Adipocyte (in vitro differentiated cells): ENCODE measurements at regions not wholly inside any gene's neighbourhood (a gene's known extent, or its start where the extent isn't known, plus 50 kb on each side); places are given as distances from the start of the nearest gene placed in this dataset.

Experiments
- DNase-seq: peaks from one replicate; pipeline ENCODE4 v3.0.0-alpha.2; 2015; ENCODE audit warnings: low read depth
- H3K27me3 ChIP-seq: replicated peaks from 2 replicates; pipeline ENCODE4 v1.7.0; 2013; ENCODE audit warnings: mild to moderate bottlenecking, low read length, moderate library complexity; ENCODE audit not compliant: control insufficient read depth, insufficient read depth
- H3K36me3 ChIP-seq: 2 replicates; pipeline ENCODE4 v1.7.0; 2013; ENCODE audit warnings: low read length, mild to moderate bottlenecking, moderate library complexity; ENCODE audit not compliant: control insufficient read depth, insufficient read depth, severe bottlenecking
- H3K4me1 ChIP-seq: 2 replicates; pipeline ENCODE4 v1.7.0; 2013; ENCODE audit warnings: mild to moderate bottlenecking, low read length, moderate library complexity; ENCODE audit not compliant: control insufficient read depth, insufficient read depth
- H3K4me3 ChIP-seq: 2 replicates; pipeline ENCODE4 v1.7.0; 2013; ENCODE audit warnings: mild to moderate bottlenecking, low read length, moderate library complexity
- H3K9ac ChIP-seq: 2 replicates; pipeline ENCODE4 v1.7.0; 2013; ENCODE audit warnings: mild to moderate bottlenecking, low read length, moderate library complexity
- H3K9me3 ChIP-seq: 2 replicates; pipeline ENCODE4 v1.7.0; 2013; ENCODE audit warnings: mild to moderate bottlenecking, low read length, moderate library complexity; ENCODE audit not compliant: control insufficient read depth

GRCh38 chr1:13922466-13923110, 222.6 kb downstream of the PRDM2 start:
- H3K4me1 ChIP-seq = peaks cover 36% of the 10 kb centered on the region
- no peaks in the 10 kb centered on the region for H3K9me3 ChIP-seq
- DNase-seq = no peak
- H3K36me3 ChIP-seq = no peaks in the 10 kb centered on the region
- no peaks in the 10 kb centered on the region for H3K27me3 ChIP-seq
- no peak overlapping the region for H3K9ac ChIP-seq
- H3K4me3 ChIP-seq = no peak overlapping the region

GRCh38 chr1:13926556-13926955, 226.6 kb downstream of the PRDM2 start:
- H3K4me1 ChIP-seq = peaks cover 36% of the 10 kb centered on the region
- no peaks in the 10 kb centered on the region for H3K36me3 ChIP-seq
- DNase-seq = no peak
- no peaks in the 10 kb centered on the region for H3K9me3 ChIP-seq
- H3K4me3 ChIP-seq = peak overlapping the region; percentile 59
- no peaks in the 10 kb centered on the region for H3K27me3 ChIP-seq
- no peak overlapping the region for H3K9ac ChIP-seq

GRCh38 chr1:13927736-13928135, 227.7 kb downstream of the PRDM2 start:
- no peaks in the 10 kb centered on the region for H3K36me3 ChIP-seq
- DNase-seq = no peak
- H3K9me3 ChIP-seq = no peaks in the 10 kb centered on the region
- no peak overlapping the region for H3K9ac ChIP-seq
- H3K4me1 ChIP-seq = peaks cover 26% of the 10 kb centered on the region
- no peaks in the 10 kb centered on the region for H3K27me3 ChIP-seq
- H3K4me3 ChIP-seq = no peak overlapping the region

GRCh38 chr1:13929313-13929712, 229.3 kb downstream of the PRDM2 start:
- Histone ChIP-seq H3K4me3 (no peak overlapping the region), H3K27me3 (no peaks in the 10 kb centered on the region), H3K36me3 (no peaks in the 10 kb centered on the region), H3K4me1 (peaks cover 24% of the 10 kb centered on the region), H3K9me3 (no peaks in the 10 kb centered on the region), H3K9ac (no peak overlapping the region)
- DNase-seq = no peak

- Histone ChIP-seq H3K9ac (no peak overlapping the region), H3K27me3 (no peaks in the 10 kb centered on the region), H3K9me3 (no peaks in the 10 kb centered on the region), H3K4me1 (peaks cover 18% of the 10 kb centered on the region), H3K4me3 (no peak overlapping the region), H3K36me3 (no peaks in the 10 kb centered on the region)
- no peak for DNase-seq
Observed at GRCh38 chr1:13930151-13930550, 230.2 kb downstream of the PRDM2 start.

- no peak overlapping the region for H3K4me3 ChIP-seq
- peaks cover 7% of the 10 kb centered on the region for H3K4me1 ChIP-seq
- no peaks in the 10 kb centered on the region for H3K9me3 ChIP-seq
- no peak for DNase-seq
- no peak overlapping the region for H3K9ac ChIP-seq
- H3K27me3 ChIP-seq = no peaks in the 10 kb centered on the region
- no peaks in the 10 kb centered on the region for H3K36me3 ChIP-seq
Observed at GRCh38 chr1:13931226-13931625, 231.2 kb downstream of the PRDM2 start.

GRCh38 chr1:13935336-13935735, 235.3 kb downstream of the PRDM2 start:
- H3K27me3 ChIP-seq = no peaks in the 10 kb centered on the region
- no peaks in the 10 kb centered on the region for H3K4me1 ChIP-seq
- H3K36me3 ChIP-seq = no peaks in the 10 kb centered on the region
- DNase-seq = no peak
- no peak overlapping the region for H3K4me3 ChIP-seq
- H3K9me3 ChIP-seq = no peaks in the 10 kb centered on the region
- no peak overlapping the region for H3K9ac ChIP-seq

GRCh38 chr1:13941315-13941714, 241.3 kb downstream of the PRDM2 start:
- no peak for DNase-seq
- Histone ChIP-seq H3K9me3 (peaks cover 9% of the 10 kb centered on the region), H3K9ac (no peak overlapping the region), H3K27me3 (no peaks in the 10 kb centered on the region), H3K36me3 (no peaks in the 10 kb centered on the region), H3K4me1 (peaks cover 10% of the 10 kb centered on the region), H3K4me3 (no peak overlapping the region)

GRCh38 chr1:13943055-13943454, 243.1 kb downstream of the PRDM2 start:
- no peak for DNase-seq
- Histone ChIP-seq H3K27me3 (no peaks in the 10 kb centered on the region), H3K9ac (no peak overlapping the region), H3K36me3 (no peaks in the 10 kb centered on the region), H3K4me1 (peaks cover 13% of the 10 kb centered on the region), H3K4me3 (no peak overlapping the region), H3K9me3 (peaks cover 9% of the 10 kb centered on the region)

- DNase-seq = no peak
- Histone ChIP-seq H3K9ac (peak overlapping the region; percentile 31), H3K4me1 (peaks cover 40% of the 10 kb centered on the region), H3K4me3 (no peak overlapping the region), H3K27me3 (no peaks in the 10 kb centered on the region), H3K36me3 (no peaks in the 10 kb centered on the region), H3K9me3 (peaks cover 9% of the 10 kb centered on the region)
Observed at GRCh38 chr1:13945856-13946255, 245.9 kb downstream of the PRDM2 start.

GRCh38 chr1:13947658-13948057, 247.7 kb downstream of the PRDM2 start:
- Histone ChIP-seq H3K9me3 (peaks cover 7% of the 10 kb centered on the region), H3K27me3 (no peaks in the 10 kb centered on the region), H3K4me1 (peaks cover 54% of the 10 kb centered on the region), H3K9ac (no peak overlapping the region), H3K4me3 (no peak overlapping the region), H3K36me3 (no peaks in the 10 kb centered on the region)
- DNase-seq = no peak

- no peak for DNase-seq
- no peaks in the 10 kb centered on the region for H3K27me3 ChIP-seq
- no peaks in the 10 kb centered on the region for H3K9me3 ChIP-seq
- H3K4me3 ChIP-seq = peak overlapping the region; percentile 20
- peaks cover 55% of the 10 kb centered on the region for H3K4me1 ChIP-seq
- peak overlapping the region; percentile 42 for H3K9ac ChIP-seq
- H3K36me3 ChIP-seq = no peaks in the 10 kb centered on the region
Observed at GRCh38 chr1:13948396-13948795, 248.4 kb downstream of the PRDM2 start.
